ENCODE measurements at regions not wholly inside any gene's neighbourhood (a gene's known extent, or its start where the extent isn't known, plus 50 kb on each side); places are given as distances from the start of the nearest gene placed in this dataset.

GRCh38 chrX:45907786-45908185, 637.4 kb downstream of the ZNF674 start:
- TF ChIP-seq POLR2A (IDR thresholded peaks at IDR 0.05; ENCODE audit: low read depth, low read length) = no peak
- no peak for TF ChIP-seq PAX5 (IDR thresholded peaks at IDR 0.05; ENCODE audit: insufficient read depth, low read length, severe bottlenecking)
- no peak for TF ChIP-seq POLR2AphosphoS5 (IDR thresholded peaks at IDR 0.05; ENCODE audit: low read depth, low read length)
